GM06990 (cell line): ENCODE measurements at regions not wholly inside any gene's neighbourhood (a gene's known extent, or its start where the extent isn't known, plus 50 kb on each side); places are given as distances from the start of the nearest gene placed in this dataset.
"Not testable (repeated sequence)": the region's sequence is repeated elsewhere in the genome, so short reads cannot be mapped to it uniquely, and the experiment has no call there.

Source experiments
- DNase-seq: peaks from one replicate; pipeline ENCODE4 v3.0.0-alpha.2; 2011; ENCODE audit not compliant: insufficient read length; ENCODE audit errors: extremely low read depth
- H3K27me3 ChIP-seq: replicated peaks from 2 replicates; pipeline ENCODE4 v1.6.0; 2011; ENCODE audit warnings: low read length; ENCODE audit not compliant: control insufficient read depth, insufficient read depth
- H3K36me3 ChIP-seq: 2 replicates; pipeline ENCODE4 v1.5.1; 2011; ENCODE audit warnings: low read length; ENCODE audit not compliant: control insufficient read depth, insufficient read depth
- H3K4me3 ChIP-seq: replicated peaks from 2 replicates; pipeline ENCODE4 v1.5.1; 2011; ENCODE audit warnings: low read depth, mild to moderate bottlenecking, control low read depth, low read length
- CTCF ChIP-seq: IDR thresholded peaks from 2 replicates; pipeline ENCODE4 v1.5.1; 2011; ENCODE audit warnings: low read length, control low read depth, mild to moderate bottlenecking, inconsistent platforms; ENCODE audit not compliant: insufficient read depth, poor library complexity, severe bottlenecking

DNA sequence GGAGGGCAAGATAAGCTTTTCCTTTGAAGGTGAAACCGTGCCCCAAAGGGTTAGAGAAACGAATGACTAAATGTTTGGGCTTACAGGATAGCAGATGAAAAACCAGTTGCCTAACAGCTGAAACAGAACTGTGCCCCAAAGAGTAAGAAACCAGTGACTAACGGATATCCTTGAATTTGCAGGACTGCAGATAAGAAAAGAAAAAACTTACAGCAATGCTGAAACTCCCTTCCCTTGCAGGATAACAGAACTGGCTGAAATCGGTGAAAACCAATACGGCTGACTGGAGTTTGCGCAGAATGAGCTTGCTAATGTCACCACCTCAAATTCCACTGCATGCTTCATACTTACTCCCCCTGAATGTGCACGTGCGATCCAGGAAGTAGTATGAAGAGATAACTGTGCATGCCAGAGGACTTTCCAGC lies 175.2 kb upstream of the NLRP1 start:
- no peaks in the 10 kb centered on the region; the same call in 1 of the 2 replicates for H3K27me3 ChIP-seq
- no peak for DNase-seq
- no peak for TF ChIP-seq CTCF
- H3K4me3 ChIP-seq, result no peak overlapping the region
- H3K36me3 ChIP-seq, result no peaks in the 10 kb centered on the region

- Histone ChIP-seq H3K27me3 (peaks cover 1% of the 10 kb centered on the region), H3K36me3 (no peaks in the 10 kb centered on the region), H3K4me3 (no peak overlapping the region)
- no peak for DNase-seq
- TF ChIP-seq CTCF, result no peak
Observed at GRCh38 chr17:5762191-5762590, 177.9 kb upstream of the NLRP1 start.

- Histone ChIP-seq H3K27me3 (peaks cover 1% of the 10 kb centered on the region), H3K4me3 (no peak overlapping the region), H3K36me3 (no peaks in the 10 kb centered on the region)
- DNase-seq, result no peak
- TF ChIP-seq CTCF, result no peak
Observed at GRCh38 chr17:5763595-5764306, 179.4 kb upstream of the NLRP1 start.

GRCh38 chr17:5769593-5770354 lies 185.5 kb upstream of the NLRP1 start:
- Histone ChIP-seq H3K4me3 (no peak overlapping the region), H3K27me3 (peaks cover 1% of the 10 kb centered on the region), H3K36me3 (no peaks in the 10 kb centered on the region)
- no peak for DNase-seq
- no peak for TF ChIP-seq CTCF

- peaks cover 1% of the 10 kb centered on the region for H3K27me3 ChIP-seq
- no peak overlapping the region for H3K4me3 ChIP-seq
- no peak for DNase-seq
- no peaks in the 10 kb centered on the region for H3K36me3 ChIP-seq
- TF ChIP-seq CTCF, result no peak
Observed at GRCh38 chr17:5770441-5771270, 186.3 kb upstream of the NLRP1 start.

GRCh38 chr17:5771271-5771577 lies 186.9 kb upstream of the NLRP1 start:
- not testable (repeated sequence) for DNase-seq, H3K36me3 ChIP-seq, H3K27me3 ChIP-seq, H3K4me3 ChIP-seq

DNA sequence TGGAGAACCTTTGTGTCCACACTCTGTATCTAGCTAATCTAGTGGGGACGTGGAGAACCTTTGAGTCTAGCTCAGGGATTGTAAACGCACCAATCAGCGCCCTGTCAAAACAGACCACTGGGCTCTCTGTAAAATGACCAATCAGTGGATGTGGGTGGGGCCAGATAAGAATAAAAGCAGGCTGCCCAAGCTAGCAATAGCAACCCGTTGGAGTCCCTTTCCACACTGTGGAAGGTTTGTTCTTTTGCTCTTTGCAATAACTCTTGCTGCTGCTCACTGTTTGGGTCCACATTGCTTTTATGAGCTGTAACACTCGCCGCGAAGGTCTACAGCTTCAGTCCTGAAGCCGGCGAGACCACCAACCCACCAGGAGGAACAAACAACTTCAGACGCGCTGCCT lies 187.7 kb upstream of the NLRP1 start:
- not testable (repeated sequence) for H3K4me3 ChIP-seq, H3K27me3 ChIP-seq, H3K36me3 ChIP-seq, DNase-seq
